Mesenchymal stem cell (in vitro differentiated cells and primary cell): ENCODE measurements at regions not wholly inside any gene's neighbourhood (a gene's known extent, or its start where the extent isn't known, plus 50 kb on each side); places are given as distances from the start of the nearest gene placed in this dataset.

Experiments
- DNase-seq: peaks from one replicate; pipeline ENCODE4 v3.0.0-alpha.2; 2013
- H2AFZ ChIP-seq: one replicate; pipeline ENCODE4 v1.6.1; 2013; ENCODE audit warnings: low read depth, mild to moderate bottlenecking, control low read depth, inconsistent platforms, low read length, moderate library complexity
- H2AK5ac ChIP-seq: 2 replicates; pipeline ENCODE4 v1.6.1; 2013; ENCODE audit warnings: low read length, moderate library complexity, mild to moderate bottlenecking, inconsistent platforms; ENCODE audit not compliant: severe bottlenecking
- H2BK120ac ChIP-seq: one replicate; pipeline ENCODE4 v1.6.1; 2013; ENCODE audit warnings: low read depth, mild to moderate bottlenecking, inconsistent platforms, low read length, moderate library complexity
- H2BK12ac ChIP-seq, 2 experiments: one replicate each; pipeline ENCODE4 v1.6.1; 2013; ENCODE audit warnings: inconsistent platforms in 2 of 2, low read length in 2 of 2, mild to moderate bottlenecking in 2 of 2, moderate library complexity in 2 of 2, control low read depth in 1 of 2
- H2BK15ac ChIP-seq: one replicate; pipeline ENCODE4 v1.6.1; 2013; ENCODE audit warnings: mild to moderate bottlenecking, low read depth, inconsistent platforms; ENCODE audit not compliant: poor library complexity, severe bottlenecking
- H2BK5ac ChIP-seq: 2 replicates; pipeline ENCODE4 v1.6.1; 2013; ENCODE audit warnings: low read depth, mild to moderate bottlenecking, low read length, control low read depth, inconsistent platforms; ENCODE audit not compliant: poor library complexity, severe bottlenecking
- H3K14ac ChIP-seq, 2 experiments: one replicate each; pipeline ENCODE4 v1.6.1; 2013; ENCODE audit warnings: inconsistent platforms in 2 of 2, low read length in 2 of 2, control low read depth in 1 of 2, mild to moderate bottlenecking in 1 of 2, moderate library complexity in 1 of 2
- H3K18ac ChIP-seq, 2 experiments: one replicate each; pipeline ENCODE4 v1.6.1; 2013; ENCODE audit warnings: inconsistent platforms in 2 of 2, low read length in 2 of 2, control low read depth in 1 of 2, low read depth in 1 of 2, mild to moderate bottlenecking in 1 of 2
- H3K23ac ChIP-seq, 2 experiments: one replicate each; pipeline ENCODE4 v1.6.1; 2013; ENCODE audit warnings: inconsistent platforms in 2 of 2, low read length in 2 of 2, mild to moderate bottlenecking in 2 of 2, moderate library complexity in 2 of 2, control low read depth in 1 of 2
- H3K27ac ChIP-seq: 2 replicates; pipeline ENCODE4 v1.5.1; 2013; ENCODE audit warnings: mild to moderate bottlenecking, moderate library complexity, low read length, control low read depth, inconsistent platforms; ENCODE audit not compliant: poor library complexity, severe bottlenecking
- H3K27me3 ChIP-seq, 2 experiments: 2 replicates each; pipeline versions ENCODE4 v1.6.1 to v1.7.0; 2013; ENCODE audit warnings: low read length in 2 of 2, mild to moderate bottlenecking in 2 of 2, moderate library complexity in 2 of 2, control low read depth in 1 of 2, inconsistent platforms in 1 of 2; ENCODE audit not compliant: control insufficient read depth in 1 of 2, insufficient read depth in 1 of 2
- H3K36me3 ChIP-seq, 2 experiments: 2 replicates each; pipeline versions ENCODE4 v1.6.1 to v1.7.0; 2013; ENCODE audit warnings: low read length in 2 of 2, control low read depth in 1 of 2, inconsistent platforms in 1 of 2, low read depth in 1 of 2, mild to moderate bottlenecking in 1 of 2; ENCODE audit not compliant: insufficient read depth in 2 of 2, control insufficient read depth in 1 of 2
- H3K4ac ChIP-seq, 2 experiments: one replicate each; pipeline ENCODE4 v1.6.1; 2013; ENCODE audit warnings: inconsistent platforms in 2 of 2, low read length in 2 of 2, mild to moderate bottlenecking in 2 of 2, moderate library complexity in 2 of 2, control low read depth in 1 of 2, low read depth in 1 of 2
- H3K4me1 ChIP-seq: 2 replicates; pipeline ENCODE4 v1.6.1; 2013; ENCODE audit warnings: low read depth, low read length, control low read depth; ENCODE audit not compliant: control insufficient read depth, insufficient read depth
- H3K4me2 ChIP-seq: 2 replicates; pipeline ENCODE4 v1.6.1; 2013; ENCODE audit warnings: low read length, mild to moderate bottlenecking, inconsistent platforms; ENCODE audit not compliant: poor library complexity, severe bottlenecking
- H3K4me3 ChIP-seq, 2 experiments: 2 replicates each; pipeline versions ENCODE4 v1.5.1 to v1.7.0; 2013; ENCODE audit warnings: low read length in 2 of 2, mild to moderate bottlenecking in 2 of 2, control low read depth in 1 of 2, low read depth in 1 of 2; ENCODE audit not compliant: insufficient read depth in 1 of 2
- H3K79me1 ChIP-seq: replicated peaks from 2 replicates; pipeline ENCODE4 v1.6.1; 2013; ENCODE audit warnings: mild to moderate bottlenecking, control low read depth, low read length, inconsistent platforms; ENCODE audit not compliant: poor library complexity, severe bottlenecking
- H3K9ac ChIP-seq: 2 replicates; pipeline ENCODE4 v1.7.0; 2013; ENCODE audit warnings: mild to moderate bottlenecking, low read length, moderate library complexity
- H3K9me3 ChIP-seq: 2 replicates; pipeline ENCODE4 v1.7.0; 2013; ENCODE audit warnings: mild to moderate bottlenecking, low read length; ENCODE audit not compliant: control insufficient read depth
- H4K8ac ChIP-seq: one replicate; pipeline ENCODE4 v1.6.1; 2013; ENCODE audit warnings: inconsistent platforms, mild to moderate bottlenecking, low read length, moderate library complexity
- H4K91ac ChIP-seq: one replicate; pipeline ENCODE4 v1.6.1; 2013; ENCODE audit warnings: mild to moderate bottlenecking, low read length, inconsistent platforms
- WGBS: methylation state at CpG from one replicate; pipeline ENCODE4 v1.1.7; 2013; ENCODE audit warnings: mixed read lengths; 5-methylcytosine and 5-hydroxymethylcytosine counted together

DNA sequence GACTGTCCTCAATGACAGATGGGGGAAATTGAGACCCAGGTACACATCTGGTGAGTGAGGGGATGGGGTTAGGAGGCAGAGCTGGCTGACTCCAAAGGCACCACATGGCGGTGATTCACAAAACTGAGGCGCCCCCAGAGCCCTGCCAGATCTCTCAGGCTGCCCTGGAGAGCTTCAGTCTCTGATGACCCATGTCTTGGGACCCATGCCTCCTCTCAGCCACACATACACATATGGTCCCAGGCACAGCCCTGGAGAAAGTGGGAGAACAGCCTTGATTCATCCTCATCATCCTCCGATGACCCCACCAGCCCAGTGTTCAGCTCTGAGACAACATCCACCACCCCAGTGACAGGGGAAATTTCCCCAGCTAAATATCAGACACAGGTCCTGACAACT lies 426.0 kb downstream of the RPS24 start:
- H2BK12ac ChIP-seq = peak overlapping the region; percentile 37 to 59
- H3K14ac ChIP-seq = no peak overlapping the region
- peak overlapping the region in 1 of 2 experiments; percentile 17 for H3K4ac ChIP-seq
- no peak overlapping the region for H4K91ac ChIP-seq
- H2BK120ac ChIP-seq = no peak overlapping the region
- no peaks in the 10 kb centered on the region for H3K36me3 ChIP-seq
- no peaks in the 10 kb centered on the region for H3K9me3 ChIP-seq
- no peak overlapping the region for H3K23ac ChIP-seq
- no peak overlapping the region for H3K27ac ChIP-seq
- no peak overlapping the region for H3K4me3 ChIP-seq
- 92% methylated on average over 3 of the region's 3 CpGs for WGBS
- no peak overlapping the region for H2AK5ac ChIP-seq
- H3K9ac ChIP-seq = no peak overlapping the region
- H3K27me3 ChIP-seq = peaks cover 0 to 6% of the 10 kb centered on the region in 2 experiments
- H3K4me2 ChIP-seq = no peak overlapping the region
- H2BK15ac ChIP-seq = no peak overlapping the region
- no peak overlapping the region for H2BK5ac ChIP-seq
- peaks cover 8% of the 10 kb centered on the region for H3K4me1 ChIP-seq
- no peak for DNase-seq
- H3K79me1 ChIP-seq = no peaks in the 10 kb centered on the region
- H4K8ac ChIP-seq = peak overlapping the region; percentile 64
- no peak overlapping the region for H2AFZ ChIP-seq
- H3K18ac ChIP-seq = peak overlapping the region in 1 of 2 experiments; percentile 57

DNA sequence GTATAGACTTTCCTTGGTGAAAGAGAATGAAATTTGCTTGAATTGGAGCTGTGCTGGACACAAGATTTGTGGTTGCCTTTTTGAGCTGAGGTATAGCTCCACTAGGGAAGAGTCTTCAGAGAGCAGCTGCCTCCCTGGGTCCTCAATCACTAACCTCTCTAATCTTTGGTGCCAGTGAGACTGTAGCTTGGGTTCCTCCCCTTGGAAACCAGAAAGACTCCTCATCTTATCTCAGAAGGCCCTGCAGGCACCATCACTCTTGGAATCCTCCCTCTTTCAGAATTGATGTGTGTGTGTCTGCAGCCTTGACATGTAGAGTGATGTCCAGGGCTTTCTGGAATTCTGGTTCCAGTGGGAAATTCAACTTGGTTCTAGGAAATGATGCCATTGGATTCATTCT lies 426.5 kb downstream of the RPS24 start:
- no peak overlapping the region for H3K4me3 ChIP-seq
- no peak overlapping the region for H3K4me2 ChIP-seq
- H4K91ac ChIP-seq = no peak overlapping the region
- no peak overlapping the region for H2BK15ac ChIP-seq
- no peak overlapping the region for H2BK120ac ChIP-seq
- H2BK5ac ChIP-seq = no peak overlapping the region
- H2AK5ac ChIP-seq = no peak overlapping the region
- no peak overlapping the region for H3K14ac ChIP-seq
- no peak overlapping the region for H3K27ac ChIP-seq
- H3K4ac ChIP-seq = no peak overlapping the region
- H3K23ac ChIP-seq = no peak overlapping the region
- no peak overlapping the region for H2AFZ ChIP-seq
- no peaks in the 10 kb centered on the region for H3K9me3 ChIP-seq
- no peaks in the 10 kb centered on the region for H3K36me3 ChIP-seq
- H3K27me3 ChIP-seq = peaks cover 0 to 3% of the 10 kb centered on the region in 2 experiments
- DNase-seq = no peak
- no peaks in the 10 kb centered on the region for H3K79me1 ChIP-seq
- H3K9ac ChIP-seq = no peak overlapping the region
- H2BK12ac ChIP-seq = no peak overlapping the region
- peaks cover 8% of the 10 kb centered on the region for H3K4me1 ChIP-seq
- no peak overlapping the region for H4K8ac ChIP-seq
- H3K18ac ChIP-seq = no peak overlapping the region

DNA sequence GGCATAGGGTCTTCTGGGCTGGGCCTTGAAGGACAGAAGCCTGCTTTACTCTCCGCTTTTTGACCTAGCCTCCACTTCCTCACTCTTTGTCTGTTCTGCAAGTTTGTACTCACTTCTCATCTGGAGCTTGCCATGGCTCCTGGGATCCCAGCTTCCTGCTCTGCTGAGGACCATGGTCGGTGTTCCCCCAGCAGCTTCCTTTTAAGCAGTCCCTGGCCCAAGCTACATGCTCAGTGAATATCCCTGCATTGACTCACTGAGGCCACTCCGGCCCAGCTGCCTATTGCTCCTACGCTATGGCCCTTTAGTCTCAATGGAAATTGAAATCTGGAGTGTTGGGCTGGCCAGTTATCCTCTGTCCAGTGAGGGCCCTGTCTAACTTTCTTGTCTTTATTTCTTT lies 427.7 kb downstream of the RPS24 start:
- Histone ChIP-seq H3K27me3 (no peaks in the 10 kb centered on the region), H3K14ac (peak overlapping the region in 1 of 2 experiments; percentile 12), H3K79me1 (no peaks in the 10 kb centered on the region), H2AFZ (no peak overlapping the region), H2BK120ac (no peak overlapping the region), H4K91ac (no peak overlapping the region), H3K36me3 (no peaks in the 10 kb centered on the region), H2BK5ac (no peak overlapping the region), H3K4me2 (no peak overlapping the region), H2AK5ac (no peak overlapping the region), H3K27ac (no peak overlapping the region), H3K23ac (no peak overlapping the region), H3K9ac (no peak overlapping the region), H3K4me3 (no peak overlapping the region), H2BK15ac (no peak overlapping the region), H4K8ac (no peak overlapping the region), H3K4ac (no peak overlapping the region), H2BK12ac (no peak overlapping the region), H3K18ac (no peak overlapping the region), H3K4me1 (peaks cover 5% of the 10 kb centered on the region), H3K9me3 (no peaks in the 10 kb centered on the region)
- 94% methylated on average over 4 of the region's 4 CpGs for WGBS
- DNase-seq = no peak

DNA sequence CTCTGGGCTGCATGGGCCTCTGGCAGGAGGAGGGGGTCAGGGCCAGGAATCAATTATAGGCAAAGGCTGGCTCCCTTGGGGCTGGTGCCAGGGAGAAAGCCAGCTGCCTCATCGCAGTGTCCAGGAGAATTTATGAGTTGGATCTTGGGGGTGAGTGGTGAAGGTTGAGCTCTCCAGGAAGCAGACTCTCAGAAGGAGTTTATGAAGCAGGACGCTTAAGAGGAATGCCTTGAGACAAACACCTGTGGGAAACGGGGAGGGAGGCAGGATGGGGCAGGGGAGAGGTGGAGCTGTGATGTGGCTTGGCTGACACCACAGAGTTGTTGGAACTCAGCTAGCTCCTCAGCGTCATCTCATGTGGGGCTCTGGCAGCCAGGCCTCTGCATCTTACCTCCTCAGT lies 428.5 kb downstream of the RPS24 start:
- Histone ChIP-seq H2AFZ (no peak overlapping the region), H3K4me3 (peak overlapping the region in 1 of 2 experiments; percentile 11), H4K8ac (no peak overlapping the region), H3K9ac (no peak overlapping the region), H3K27ac (no peak overlapping the region), H2BK15ac (no peak overlapping the region), H3K4ac (no peak overlapping the region), H3K23ac (no peak overlapping the region), H3K79me1 (no peaks in the 10 kb centered on the region), H2BK120ac (no peak overlapping the region), H3K18ac (no peak overlapping the region), H3K27me3 (no peaks in the 10 kb centered on the region), H4K91ac (no peak overlapping the region), H3K9me3 (no peaks in the 10 kb centered on the region), H2BK12ac (peak overlapping the region in 1 of 2 experiments; percentile 35), H2AK5ac (no peak overlapping the region), H3K4me1 (peaks cover 5% of the 10 kb centered on the region), H3K14ac (peak overlapping the region in 1 of 2 experiments; percentile 76), H3K4me2 (no peak overlapping the region), H2BK5ac (no peak overlapping the region), H3K36me3 (no peaks in the 10 kb centered on the region)
- WGBS = 69% methylated on average over 4 of the region's 4 CpGs
- DNase-seq = no peak
